Bronchial epithelial cell (primary cell): ENCODE measurements at regions not wholly inside any gene's neighbourhood (a gene's known extent, or its start where the extent isn't known, plus 50 kb on each side); places are given as distances from the start of the nearest gene placed in this dataset.

Experiments
- DNase-seq: peaks from one replicate; pipeline ENCODE4 v3.0.0-alpha.2; 2010; ENCODE audit warnings: low read depth
- FAIRE-seq: peaks from 2 replicates; lab custom pipeline; 2011; peaks lifted over from hg19 to GRCh38; lab: Jason Lieb, UNC
- H3K27me3 ChIP-seq: 2 replicates; pipeline ENCODE4 v1.5.1; 2011; ENCODE audit warnings: low read length; ENCODE audit not compliant: control insufficient read depth, insufficient read depth
- H3K36me3 ChIP-seq: 2 replicates; pipeline ENCODE4 v1.5.1; 2011; ENCODE audit warnings: low read length; ENCODE audit not compliant: control insufficient read depth, insufficient read depth
- H3K4me3 ChIP-seq: 2 replicates; pipeline ENCODE4 v1.5.1; 2011; ENCODE audit warnings: mild to moderate bottlenecking, low read depth, low read length, control low read depth
- TF ChIP-seq, protein P1 (sequence below): IDR thresholded peaks from 2 replicates; pipeline ENCODE4 v1.5.1; 2011; ENCODE audit warnings: mild to moderate bottlenecking, moderate library complexity, low read length, control low read depth, inconsistent platforms; ENCODE audit not compliant: insufficient read depth, severe bottlenecking

DNA sequence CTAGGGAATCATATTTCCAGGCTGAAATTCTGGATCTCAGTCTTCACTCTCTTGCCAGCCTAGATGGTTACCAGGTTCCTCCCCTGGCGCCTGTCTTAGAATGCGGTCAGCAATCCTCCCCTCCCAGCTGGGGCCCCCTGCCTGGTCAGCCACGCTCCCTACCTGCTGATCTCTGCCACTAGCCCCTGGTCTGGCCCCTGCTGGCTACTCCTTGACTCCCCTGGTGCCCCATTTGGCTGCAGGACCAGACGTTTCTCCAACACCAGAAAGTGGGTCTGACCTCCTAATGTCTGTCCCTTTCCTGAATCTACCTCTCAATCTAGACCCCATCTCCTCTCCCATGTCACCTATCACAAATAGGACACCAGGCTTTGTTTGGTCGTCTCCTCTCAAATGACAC is 432.0 kb upstream of the SMIM21 start:
- peak; percentile 55 for FAIRE-seq

DNA sequence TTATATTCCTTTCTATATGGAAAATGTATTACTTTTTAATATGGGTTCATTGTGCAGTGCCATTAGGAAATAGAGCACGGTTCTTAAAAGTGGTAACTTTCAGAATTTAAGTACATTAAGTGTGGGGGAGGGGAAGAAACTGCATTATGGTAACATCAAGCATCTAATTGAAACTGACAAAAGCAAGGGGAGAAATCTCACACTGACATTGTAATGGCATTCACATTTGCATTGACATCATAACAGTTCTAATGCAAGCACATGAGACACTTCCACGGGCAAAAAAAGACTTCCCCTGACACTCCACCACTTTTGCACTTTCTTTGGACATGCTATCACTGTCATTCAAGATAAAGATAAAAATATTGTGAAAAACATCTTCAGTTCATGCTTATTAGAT is 431.3 kb upstream of the SMIM21 start:
- DNase-seq (no peak), FAIRE-seq (no peak)
- no peaks in the 10 kb centered on the region for H3K27me3 ChIP-seq
- no peaks in the 10 kb centered on the region for H3K36me3 ChIP-seq
- TF ChIP-seq, protein P1, sequence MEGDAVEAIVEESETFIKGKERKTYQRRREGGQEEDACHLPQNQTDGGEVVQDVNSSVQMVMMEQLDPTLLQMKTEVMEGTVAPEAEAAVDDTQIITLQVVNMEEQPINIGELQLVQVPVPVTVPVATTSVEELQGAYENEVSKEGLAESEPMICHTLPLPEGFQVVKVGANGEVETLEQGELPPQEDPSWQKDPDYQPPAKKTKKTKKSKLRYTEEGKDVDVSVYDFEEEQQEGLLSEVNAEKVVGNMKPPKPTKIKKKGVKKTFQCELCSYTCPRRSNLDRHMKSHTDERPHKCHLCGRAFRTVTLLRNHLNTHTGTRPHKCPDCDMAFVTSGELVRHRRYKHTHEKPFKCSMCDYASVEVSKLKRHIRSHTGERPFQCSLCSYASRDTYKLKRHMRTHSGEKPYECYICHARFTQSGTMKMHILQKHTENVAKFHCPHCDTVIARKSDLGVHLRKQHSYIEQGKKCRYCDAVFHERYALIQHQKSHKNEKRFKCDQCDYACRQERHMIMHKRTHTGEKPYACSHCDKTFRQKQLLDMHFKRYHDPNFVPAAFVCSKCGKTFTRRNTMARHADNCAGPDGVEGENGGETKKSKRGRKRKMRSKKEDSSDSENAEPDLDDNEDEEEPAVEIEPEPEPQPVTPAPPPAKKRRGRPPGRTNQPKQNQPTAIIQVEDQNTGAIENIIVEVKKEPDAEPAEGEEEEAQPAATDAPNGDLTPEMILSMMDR, result no peak
- no peak overlapping the region for H3K4me3 ChIP-seq

More for the DNA sequence above, 432.0 kb upstream of the SMIM21 start:
- TF ChIP-seq, protein P1, result no peak
- H3K4me3 ChIP-seq, result no peak overlapping the region
- H3K27me3 ChIP-seq, result no peaks in the 10 kb centered on the region
- no peak for DNase-seq
- H3K36me3 ChIP-seq, result no peaks in the 10 kb centered on the region

- no peaks in the 10 kb centered on the region for H3K36me3 ChIP-seq
- DNase-seq, result no peak
- no peak for FAIRE-seq
Observed at GRCh38 chr18:75857558-75857957, 430.1 kb upstream of the SMIM21 start.

GRCh38 chr18:75854808-75855207 is 427.3 kb upstream of the SMIM21 start:
- FAIRE-seq (no peak), DNase-seq (no peak)
- Histone ChIP-seq H3K4me3 (no peak overlapping the region), H3K27me3 (no peaks in the 10 kb centered on the region), H3K36me3 (no peaks in the 10 kb centered on the region)
- TF ChIP-seq, protein P1, result no peak

More at GRCh38 chr18:75857558-75857957, 430.1 kb upstream of the SMIM21 start:
- H3K27me3 ChIP-seq, result no peaks in the 10 kb centered on the region
- TF ChIP-seq, protein P1, result no peak
- H3K4me3 ChIP-seq, result no peak overlapping the region

GRCh38 chr18:75854174-75854573 is 426.7 kb upstream of the SMIM21 start:
- no peak for FAIRE-seq
- no peak overlapping the region for H3K4me3 ChIP-seq
- DNase-seq, result no peak
- H3K27me3 ChIP-seq, result no peaks in the 10 kb centered on the region
- TF ChIP-seq, protein P1, result no peak
- H3K36me3 ChIP-seq, result no peaks in the 10 kb centered on the region

DNA sequence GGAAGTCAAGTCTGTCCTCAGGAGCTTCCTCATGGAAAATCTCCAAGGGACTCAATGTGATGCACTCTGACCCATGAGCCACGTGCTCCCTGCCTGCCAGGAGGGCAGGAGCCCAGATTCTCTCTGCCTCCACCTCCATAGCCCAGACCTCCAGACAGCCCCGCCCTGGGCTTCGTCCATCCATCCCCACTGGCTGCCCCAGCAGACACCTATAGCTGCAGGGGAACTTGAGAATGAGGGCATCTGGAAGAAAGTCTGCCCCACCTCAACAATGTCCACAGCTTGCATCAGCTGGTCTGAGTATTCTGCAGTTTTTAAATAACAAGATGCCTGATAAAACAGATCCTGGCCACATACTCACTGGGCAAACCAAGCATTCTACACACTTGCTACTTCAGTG is 418.8 kb upstream of the SMIM21 start:
- no peak for FAIRE-seq
- TF ChIP-seq, protein P1, result no peak

More for the DNA sequence above, 418.8 kb upstream of the SMIM21 start:
- Histone ChIP-seq H3K27me3 (no peaks in the 10 kb centered on the region), H3K36me3 (no peaks in the 10 kb centered on the region), H3K4me3 (no peak overlapping the region)
- DNase-seq, result no peak
